ENCODE measurements at regions not wholly inside any gene's neighbourhood (a gene's known extent, or its start where the extent isn't known, plus 50 kb on each side); places are given as distances from the start of the nearest gene placed in this dataset.
"Not testable (repeated sequence)": the region's sequence is repeated elsewhere in the genome, so short reads cannot be mapped to it uniquely, and the experiment has no call there.

DNA sequence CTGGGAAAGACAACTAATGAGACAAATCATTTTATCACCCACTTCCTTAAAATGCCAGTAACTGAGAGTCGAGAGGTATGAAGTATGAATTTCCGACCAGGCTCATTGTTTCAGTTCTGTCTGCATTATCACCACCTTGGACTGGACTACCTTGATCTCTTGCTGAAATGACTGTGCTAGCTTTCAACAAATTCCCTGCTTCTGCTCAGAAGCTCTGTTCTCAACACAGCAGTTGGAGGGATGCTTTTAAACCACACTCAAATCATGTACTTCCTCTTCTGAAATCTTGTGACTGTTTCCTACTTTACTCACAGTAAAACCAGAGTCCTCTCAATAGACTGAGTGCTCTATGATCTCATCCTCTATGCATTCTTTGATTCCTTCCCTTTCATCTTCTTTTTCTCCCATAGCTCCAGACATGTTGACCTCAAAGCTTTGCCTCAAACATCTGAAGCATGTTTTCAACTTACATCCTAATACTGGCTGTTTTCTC lies 195.8 kb downstream of the KCNJ2 start:
- POLR2A ChIA-PET: no interaction called here
- CTCF ChIA-PET: no interaction called here

DNA sequence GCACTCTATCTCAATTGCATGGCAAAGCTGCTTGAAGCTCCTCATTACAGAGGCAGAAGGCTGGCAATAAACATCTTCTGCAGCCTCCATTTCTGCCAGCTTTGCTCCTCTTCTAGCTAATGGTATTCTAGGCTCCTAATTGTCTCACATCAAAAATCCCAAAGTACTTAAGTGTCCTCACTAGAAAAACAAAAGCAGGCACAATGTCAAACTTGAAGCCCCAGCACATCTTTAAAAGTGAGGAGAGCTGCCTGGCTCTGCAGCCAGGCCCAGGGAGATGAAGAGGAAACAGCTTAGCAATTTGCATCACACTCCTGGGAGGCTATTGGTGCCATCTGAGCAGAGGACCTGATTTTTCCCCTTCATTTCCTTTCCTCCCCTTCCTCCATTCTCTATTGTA lies 197.1 kb downstream of the KCNJ2 start:
- ChIA-PET CTCF (no interaction called here), POLR2A (no interaction called here)

DNA sequence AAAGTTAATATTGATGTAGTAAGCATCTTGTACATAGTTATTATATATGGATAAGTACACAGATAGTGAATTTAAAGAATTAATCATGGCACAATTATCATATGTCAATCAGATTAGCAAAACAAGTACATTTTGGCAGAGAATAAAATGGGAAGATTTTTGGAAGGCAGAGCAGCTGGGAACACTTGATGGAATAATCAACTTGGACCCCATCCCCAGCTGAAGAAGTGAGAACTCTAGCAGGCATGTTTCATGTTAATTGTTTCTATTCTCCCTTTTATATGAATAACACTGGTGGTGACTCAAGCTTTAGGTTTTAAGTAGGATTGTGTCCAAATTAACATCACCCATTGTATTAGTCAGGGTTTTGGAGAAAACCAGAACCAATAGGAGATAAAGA lies 198.7 kb downstream of the KCNJ2 start:
- ChIA-PET POLR2A (no interaction called here), CTCF (no interaction called here)

DNA sequence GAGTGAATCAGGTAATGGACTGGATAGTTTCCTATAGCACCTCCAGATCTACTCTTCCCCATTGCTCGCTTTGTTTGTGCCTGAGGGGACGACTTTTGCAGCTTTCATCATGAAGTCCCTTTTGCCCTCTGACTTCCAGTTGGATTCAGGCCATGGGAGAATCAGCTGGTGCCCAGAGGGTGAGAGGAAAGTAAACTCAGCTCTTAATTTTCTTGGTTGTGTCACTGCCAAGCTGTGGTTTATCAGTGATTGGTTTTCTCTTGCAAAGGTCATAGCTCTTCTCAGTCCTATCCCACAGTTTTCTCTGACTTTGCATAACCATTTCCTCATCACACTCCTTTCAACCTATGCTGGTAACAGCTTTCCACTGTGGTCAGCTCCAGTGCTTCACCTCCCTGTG lies 200.1 kb downstream of the KCNJ2 start:
- ChIA-PET CTCF (no interaction called here), POLR2A (no interaction called here)

DNA sequence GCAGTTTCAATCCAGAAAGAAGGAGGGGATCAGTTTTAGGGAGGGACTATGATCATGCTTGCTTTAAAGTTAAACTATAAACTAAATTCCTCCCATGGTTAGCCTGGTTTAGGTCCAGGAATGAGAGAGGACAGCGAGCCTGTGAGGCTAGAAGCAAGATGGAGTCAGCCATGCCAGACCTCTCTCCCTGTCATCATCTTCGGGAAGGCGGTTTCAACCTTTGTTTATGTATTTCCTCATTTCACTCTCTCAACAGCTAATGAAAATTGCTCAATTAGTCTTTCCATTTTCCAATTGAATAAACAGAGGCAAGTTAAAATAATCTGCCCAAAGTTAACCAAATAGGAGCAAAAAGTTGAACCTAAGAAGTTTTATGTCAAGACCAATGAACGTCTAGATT lies 201.5 kb downstream of the KCNJ2 start:
- POLR2A ChIA-PET: no interaction called here
- CTCF ChIA-PET: no interaction called here

DNA sequence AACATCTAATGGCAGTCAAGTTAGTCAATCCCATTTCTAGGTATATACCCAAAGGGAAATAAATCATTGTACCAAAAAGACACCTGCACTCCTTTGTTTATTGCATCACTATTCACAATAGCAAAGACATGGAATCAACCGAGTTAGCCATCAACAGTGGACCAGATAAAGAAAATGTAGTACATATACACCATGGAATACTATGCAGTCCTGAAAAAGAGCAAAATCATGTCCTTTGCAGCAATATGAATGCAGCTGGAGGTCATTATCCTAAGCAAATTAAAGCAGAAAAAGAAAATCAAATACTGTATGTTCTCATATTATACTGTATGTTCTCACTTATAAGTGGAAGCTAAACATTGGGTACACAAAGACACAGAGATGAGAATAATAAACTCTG lies 204.0 kb downstream of the KCNJ2 start:
- CTCF ChIA-PET: no interaction called here
- POLR2A ChIA-PET: no interaction called here

DNA sequence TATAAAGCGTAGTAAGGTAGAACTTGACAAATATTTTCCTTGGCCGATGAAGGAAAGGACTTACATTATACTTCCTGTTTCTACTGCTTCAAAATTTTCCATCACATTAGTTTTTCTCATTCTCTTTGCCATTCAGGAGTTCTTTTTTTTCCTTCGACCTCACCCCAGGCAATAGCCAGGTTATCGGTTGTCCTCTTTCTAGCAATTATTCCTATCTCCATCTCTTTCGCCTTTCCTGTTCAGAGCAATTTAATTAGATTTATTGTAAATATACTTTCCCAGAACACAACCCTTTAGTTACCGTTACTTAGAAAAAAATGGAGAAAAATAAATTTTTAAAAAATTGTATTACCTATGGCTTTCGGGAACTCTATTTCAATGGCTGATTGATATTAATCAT lies 205.2 kb downstream of the KCNJ2 start:
- POLR2A ChIA-PET: no interaction called here
- CTCF ChIA-PET: no interaction called here

DNA sequence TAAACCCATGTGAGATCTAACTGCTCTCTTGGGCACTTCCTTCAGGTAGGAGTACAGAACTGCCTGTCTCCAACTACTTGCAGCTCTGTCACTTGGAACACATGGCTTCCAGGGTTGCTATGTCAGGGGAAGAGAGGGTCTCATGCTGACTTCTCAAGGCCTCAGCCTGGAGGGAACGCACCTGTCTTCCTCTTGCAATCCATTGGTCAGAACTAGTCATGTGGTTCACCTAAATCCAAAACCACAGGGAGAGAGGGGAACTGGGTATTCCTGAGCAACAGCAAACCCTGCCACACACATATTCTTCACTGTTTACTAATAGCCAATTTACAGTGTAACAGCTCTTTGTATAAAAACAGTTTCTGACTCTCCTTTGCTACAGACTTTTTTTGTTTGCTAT lies 206.1 kb downstream of the KCNJ2 start:
- POLR2A ChIA-PET: no interaction called here
- CTCF ChIA-PET: no interaction called here

DNA sequence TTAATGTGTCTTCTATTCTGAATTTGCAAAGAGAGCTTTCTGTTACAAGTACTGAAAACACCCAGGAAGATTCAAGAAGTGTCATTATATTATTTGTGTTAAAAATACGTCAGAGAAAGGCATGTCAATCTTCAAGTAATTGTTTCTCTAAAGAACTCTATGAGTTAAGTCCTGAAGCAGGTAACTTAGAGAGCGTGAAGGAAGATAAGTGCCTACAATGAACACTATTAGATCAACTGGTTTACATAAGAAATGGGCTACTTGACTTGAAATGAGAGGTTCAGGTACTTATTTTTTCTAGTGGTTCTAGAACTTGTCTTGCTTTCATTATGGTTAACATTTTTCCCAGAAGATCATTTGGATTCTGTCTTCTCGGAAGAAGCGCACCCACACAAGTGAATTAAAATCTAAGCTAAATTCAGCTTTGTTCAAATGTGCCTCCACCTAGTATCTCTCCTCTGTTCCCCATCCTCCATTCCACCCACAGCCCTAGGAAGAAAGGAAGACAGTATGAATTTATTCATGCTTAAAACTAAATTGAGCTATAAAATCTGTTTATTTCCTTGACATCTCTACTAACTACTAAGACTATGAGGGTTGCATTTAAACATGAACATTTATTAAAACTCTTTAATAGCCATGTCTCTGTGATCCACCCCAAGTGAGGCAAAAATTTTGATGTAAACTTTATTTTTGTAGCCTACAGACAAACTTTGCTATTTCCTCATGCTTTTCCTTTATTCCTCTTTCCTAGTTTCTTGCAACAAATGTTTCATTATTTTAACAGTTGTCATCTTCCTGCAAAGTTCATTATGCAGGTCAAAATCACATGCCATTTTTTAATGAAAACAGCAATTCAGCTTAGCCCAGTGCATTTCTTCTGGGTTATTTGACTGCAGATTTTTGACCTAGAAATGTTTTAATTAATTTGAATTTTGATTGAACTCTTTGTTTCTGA lies 206.8 kb downstream of the KCNJ2 start:
- CTCF ChIA-PET: no interaction called here
- POLR2A ChIA-PET: no interaction called here

DNA sequence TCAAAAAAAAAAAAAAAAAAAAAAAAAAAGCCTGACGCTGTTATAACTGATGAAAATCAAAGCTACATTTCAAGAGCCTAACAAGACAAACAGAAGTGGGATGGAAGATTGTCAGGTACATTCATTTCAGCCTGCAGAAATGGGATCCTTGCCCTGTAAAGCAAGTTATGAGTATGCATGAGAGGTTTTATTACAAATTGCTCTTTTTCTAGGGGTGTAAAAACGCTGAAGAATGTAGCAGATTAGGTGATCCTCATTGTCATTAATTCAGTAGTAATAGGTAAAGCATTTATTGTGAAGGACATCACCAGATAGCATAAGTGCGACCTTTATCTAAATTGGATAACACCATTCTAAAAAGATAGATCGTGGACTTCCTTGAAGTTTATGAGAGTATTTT lies 208.3 kb downstream of the KCNJ2 start:
- POLR2A ChIA-PET: no interaction called here
- CTCF ChIA-PET: no interaction called here

DNA sequence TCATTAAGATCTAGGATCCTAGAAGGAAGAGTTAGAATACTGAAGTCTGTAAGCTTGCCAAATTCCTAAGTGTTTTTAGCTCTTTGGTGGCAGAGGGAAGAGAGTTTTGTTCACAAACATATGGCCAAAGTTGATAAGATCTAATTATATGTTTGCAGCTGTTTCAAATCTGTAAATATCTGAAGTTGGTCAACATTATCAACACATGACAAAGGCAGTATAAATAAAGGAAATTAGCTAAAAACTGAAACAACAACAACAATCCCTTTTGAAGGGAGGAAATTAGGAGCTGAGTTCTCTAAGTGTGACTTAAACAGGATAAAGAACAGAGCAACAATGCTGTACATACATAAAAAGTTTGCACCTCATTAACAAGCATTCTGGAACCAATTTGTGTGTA lies 208.7 kb downstream of the KCNJ2 start:
- POLR2A ChIA-PET: no interaction called here
- CTCF ChIA-PET: no interaction called here

DNA sequence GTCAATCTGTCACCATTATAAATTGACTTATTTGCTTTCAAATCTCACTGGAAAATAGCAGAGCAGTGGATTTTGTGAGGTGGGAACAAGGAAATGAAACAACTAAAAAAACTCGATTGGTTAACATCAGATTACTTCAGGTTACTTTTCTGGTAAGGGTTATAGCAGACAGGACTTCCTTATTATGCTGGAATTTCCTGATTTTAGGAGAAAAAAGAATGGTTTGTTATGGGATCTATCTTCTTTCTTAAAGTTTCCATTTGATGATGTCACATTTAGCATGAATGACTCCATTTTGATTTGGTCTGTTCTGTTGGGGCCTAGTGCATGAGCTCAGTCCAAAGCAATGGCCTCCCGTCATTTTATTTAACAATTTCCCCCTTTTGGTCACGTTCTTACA lies 210.6 kb downstream of the KCNJ2 start:
- ChIA-PET CTCF (no interaction called here), POLR2A (no interaction called here)

DNA sequence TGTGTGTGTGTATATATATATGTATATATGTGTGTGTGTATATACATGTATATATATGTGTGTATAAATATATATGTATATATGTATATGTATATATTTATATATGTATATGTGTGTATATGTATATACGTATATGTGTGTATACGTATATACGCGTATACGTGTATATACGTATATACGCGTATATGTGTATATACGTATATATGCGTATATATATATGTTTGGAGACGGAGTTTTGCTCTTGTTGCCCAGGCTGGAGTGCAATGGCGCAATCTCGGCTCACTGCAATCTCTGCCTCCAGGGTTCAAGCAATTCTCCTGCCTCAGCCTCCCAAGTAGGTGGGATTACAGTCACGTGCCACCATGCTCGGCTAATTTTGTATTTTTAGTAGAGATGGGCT lies 212.6 kb downstream of the KCNJ2 start:
- POLR2A ChIA-PET, CTCF ChIA-PET: not testable (repeated sequence)

DNA sequence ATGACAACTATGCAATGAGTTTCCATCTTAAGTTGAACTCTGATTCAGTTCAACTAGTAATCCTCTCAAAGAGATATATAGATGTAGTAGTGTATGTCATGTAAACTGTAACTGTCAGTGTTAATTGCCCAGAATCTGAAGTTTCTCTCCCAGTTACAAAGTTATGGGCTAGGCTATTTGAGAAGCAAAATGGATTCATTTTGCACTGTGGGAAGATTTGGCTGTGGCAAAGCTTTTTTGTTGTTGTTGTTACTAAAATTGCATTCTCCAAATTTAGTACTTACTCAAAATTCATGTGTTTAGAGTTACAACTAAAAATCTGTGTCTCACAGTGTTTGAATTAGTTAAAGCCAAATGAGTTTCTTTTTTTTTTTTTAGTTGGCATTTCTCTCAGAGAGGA lies 219.0 kb downstream of the KCNJ2 start:
- POLR2A ChIA-PET: no interaction called here
- CTCF ChIA-PET: no interaction called here

DNA sequence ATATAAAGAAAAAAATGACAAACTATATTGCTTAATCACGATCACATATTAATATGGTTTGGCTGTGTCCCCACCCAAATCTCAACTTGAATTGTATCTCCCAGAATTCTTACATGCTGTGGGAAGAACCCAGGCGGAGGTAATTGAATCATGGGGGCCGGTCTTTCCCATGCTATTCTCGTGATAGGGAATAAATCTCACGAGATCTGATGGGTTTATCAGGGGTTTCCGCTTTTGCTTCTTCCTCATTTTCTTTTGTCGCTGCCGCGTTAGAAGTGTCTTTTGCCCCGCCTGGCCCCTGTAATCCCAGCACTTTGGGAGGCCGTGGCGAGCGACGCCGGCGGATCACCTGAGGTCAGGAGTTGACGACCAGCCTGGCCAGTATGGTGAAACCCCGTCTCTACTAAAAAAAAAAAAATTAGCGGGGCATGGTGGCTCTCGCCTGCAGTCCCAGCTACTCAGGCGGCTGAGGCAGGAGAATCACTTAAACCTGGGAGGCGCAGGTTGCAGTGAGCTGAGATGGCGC lies 220.0 kb downstream of the KCNJ2 start:
- CTCF ChIA-PET, POLR2A ChIA-PET: not testable (repeated sequence)

DNA sequence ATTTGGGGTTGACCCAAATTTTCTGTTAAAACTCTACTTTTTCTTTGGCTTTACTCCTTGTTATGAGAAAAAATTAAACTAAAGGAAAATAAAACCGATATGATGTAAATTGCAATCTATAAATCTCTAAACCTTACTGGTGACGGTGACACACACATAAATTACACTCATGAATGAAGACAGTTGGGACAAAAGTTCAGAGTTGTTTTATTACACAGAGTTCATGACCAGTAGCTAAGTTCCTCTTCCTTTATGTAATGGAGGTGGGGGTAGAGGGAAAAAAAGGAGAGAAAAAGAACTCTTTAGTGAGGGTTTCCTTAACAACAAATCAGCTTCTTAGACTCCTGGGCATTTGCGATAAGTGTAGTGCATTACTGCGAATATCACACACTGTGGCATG lies 220.7 kb downstream of the KCNJ2 start:
- CTCF ChIA-PET: no interaction called here
- POLR2A ChIA-PET: no interaction called here

DNA sequence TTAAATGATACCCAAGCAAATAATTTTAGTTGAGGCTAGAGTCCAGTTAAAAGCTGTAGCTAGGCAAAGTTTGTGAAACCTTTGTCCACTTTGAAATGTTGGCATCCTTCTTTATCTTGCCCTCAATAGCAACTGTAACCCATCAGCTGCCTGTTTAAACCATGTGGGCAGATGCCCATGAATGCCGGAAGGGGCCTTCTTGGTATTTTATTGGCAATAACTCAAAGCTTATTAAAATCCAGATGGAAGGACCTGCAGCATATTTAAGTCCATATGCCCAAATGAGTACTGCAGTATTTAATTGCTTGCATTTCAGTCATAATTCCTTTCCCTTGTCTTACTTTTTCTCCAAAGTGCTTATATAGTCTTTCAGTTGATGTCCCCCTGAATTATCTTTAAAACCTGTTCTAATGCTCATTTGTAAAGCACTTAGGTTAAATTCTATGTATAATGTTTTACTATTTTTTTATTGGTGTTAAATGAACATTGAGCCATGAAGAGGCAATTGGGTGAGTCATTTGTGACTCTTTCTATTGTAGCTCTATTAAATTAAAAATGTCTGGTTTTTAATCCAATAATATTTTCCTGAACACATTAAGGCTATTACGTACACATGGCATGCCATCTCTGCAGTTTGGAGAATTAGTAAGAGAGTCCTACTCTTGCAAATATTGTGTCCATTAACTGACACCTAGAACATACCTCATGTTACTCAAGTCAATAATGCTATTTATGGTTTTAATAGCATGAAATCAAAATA lies 225.3 kb downstream of the KCNJ2 start:
- CTCF ChIA-PET: no interaction called here

DNA sequence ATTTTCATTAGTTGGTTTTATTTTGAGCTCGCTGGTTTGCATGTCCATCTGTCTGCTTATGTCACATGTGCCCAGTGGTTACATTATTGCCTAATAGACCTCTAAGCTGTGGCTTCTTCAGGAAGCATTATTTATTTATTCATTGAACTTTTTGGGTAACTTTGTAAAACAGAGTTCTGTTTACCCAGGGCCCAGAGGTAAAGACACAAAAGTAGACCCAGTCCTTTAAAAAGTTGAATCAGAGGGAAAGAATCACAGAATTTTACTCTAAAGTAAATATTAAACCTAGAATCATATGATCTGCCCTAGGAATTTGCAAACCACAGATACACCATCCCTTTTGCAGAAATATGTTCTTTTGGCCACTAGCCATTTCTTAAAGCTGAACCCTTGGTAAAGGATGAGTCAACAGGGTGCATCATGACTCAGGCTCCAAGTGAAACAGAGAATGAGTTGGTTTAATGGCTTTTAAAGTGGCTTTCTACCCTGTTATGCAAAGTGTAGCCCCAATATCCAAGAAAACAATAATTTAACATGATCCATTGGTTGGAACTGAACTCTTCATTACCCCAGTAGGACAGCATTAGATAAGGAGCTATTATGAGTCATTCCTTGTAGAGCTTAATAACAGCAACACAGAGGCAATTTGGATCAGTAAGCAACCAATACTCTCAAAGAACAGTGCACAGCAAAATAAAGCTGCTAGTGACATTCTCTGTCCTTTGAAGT lies 236.3 kb downstream of the KCNJ2 start:
- ChIA-PET POLR2A (no interaction called here), CTCF (no interaction called here)

More for the DNA sequence above, 225.3 kb downstream of the KCNJ2 start:
- POLR2A ChIA-PET: no interaction called here

DNA sequence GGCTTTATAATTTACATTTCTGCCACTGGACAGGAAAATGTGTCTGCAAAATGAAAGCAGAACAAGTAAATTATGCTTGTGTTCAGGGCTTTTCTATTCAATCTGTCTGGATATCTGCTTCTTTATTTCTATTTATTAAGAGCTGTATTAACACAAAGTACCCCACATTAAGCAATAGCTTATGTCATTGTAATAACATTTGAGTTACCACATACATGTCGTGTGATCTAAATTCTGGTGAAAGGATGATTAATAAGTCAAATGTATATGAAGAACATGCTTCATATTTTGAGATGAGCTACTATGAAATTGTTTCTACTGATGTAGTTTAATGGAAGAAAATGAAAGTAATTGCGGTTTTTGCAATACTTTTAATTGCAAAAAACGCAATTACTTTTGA lies 238.2 kb downstream of the KCNJ2 start:
- ChIA-PET CTCF (no interaction called here), POLR2A (no interaction called here)

DNA sequence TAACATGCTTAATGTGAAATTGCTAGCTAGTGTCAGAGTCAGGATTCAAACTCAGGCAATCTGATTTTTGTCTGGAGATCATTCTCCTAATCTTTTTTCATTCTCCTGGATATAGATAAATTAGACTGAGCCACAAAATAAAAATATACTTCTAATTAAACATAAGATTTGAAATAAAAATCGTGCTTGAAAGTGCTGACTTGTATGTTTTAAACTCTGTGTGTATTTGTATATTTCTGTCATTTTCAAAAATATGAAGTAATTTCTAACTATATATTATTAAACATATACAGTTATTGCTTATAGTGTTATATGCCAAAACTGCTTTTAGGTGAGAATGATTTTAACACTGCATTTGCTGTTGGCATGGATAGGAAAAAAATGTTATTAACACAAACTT lies 239.4 kb downstream of the KCNJ2 start:
- CTCF ChIA-PET: no interaction called here
- POLR2A ChIA-PET: no interaction called here

DNA sequence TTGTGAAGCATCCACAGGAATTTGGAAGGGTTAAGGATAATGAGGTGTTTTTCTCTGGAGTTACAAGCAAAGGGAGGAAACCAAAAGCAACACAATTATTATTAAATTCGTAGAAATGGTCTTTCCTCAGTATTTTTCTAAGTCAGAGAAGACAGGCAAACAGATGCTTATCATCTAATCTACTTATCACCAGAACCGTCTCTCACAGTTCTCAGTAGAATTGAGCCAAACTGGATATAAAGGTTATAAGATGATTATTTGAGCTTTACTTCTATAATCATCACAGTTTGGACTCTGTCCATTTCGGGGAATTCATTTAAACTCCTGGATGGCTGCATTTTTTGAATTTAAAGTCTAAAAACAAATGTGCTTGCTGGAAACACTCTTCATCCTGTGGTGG lies 245.0 kb downstream of the KCNJ2 start:
- POLR2A ChIA-PET: no interaction called here
- CTCF ChIA-PET: no interaction called here

Data from activated CD8-positive, alpha-beta memory T cell treated with anti-CD3 and anti-CD28 coated beads for 36 hours (primary cell).